ENCODE measurements at regions not wholly inside any gene's neighbourhood (a gene's known extent, or its start where the extent isn't known, plus 50 kb on each side); places are given as distances from the start of the nearest gene placed in this dataset.

DNA sequence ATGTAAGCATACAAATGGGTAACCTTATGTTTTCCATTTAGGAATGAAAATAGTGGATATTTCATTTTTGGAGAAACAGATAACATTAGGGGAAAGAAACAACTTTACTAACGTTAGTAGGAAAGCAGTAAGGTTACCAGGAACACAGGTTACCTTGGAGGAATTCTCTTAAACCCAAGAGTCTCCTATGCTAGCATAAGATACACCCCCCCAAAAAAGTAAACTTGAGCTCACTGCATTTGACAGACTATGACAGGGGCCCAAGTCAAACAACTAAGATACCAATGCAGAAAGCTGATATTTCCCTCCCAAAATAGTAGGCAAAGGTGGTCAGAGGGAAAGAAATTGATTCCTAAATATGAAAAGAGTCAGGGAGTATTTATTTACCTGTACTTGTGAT lies 656.9 kb downstream of the DSC3 start:
- TF ChIP-seq CTCF (IDR thresholded peaks at IDR 0.05) = no peak
- intact Hi-C loops (cut with DNase I) = no loop called here

DNA sequence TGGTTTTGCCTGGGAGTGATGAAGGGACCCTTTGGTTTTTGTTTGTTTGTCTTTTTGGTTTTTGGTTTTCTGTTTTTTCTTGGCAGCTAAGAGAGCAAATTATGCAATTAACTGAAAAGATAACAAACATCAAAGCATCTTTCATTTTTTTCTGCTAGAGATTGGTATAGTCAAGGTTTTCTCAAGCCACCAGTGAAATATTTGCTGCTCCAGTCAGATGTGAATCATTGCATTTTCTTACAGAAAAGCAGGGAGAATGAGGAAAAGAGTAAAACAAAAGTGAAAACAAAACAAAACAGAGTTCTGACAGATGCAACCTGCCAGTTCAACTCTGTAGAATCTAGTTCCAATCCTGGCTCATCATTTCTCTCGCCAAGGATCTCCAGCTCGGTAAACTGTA lies 660.7 kb downstream of the DSC3 start:
- Histone ChIP-seq H3K9ac (ENCODE audit: low read depth in 2 of 2, low read length in 2 of 2) (no peak overlapping the region), H3K4me1 (no peaks in the 10 kb centered on the region), H3K9me3 (no peaks in the 10 kb centered on the region), H3K27ac (no peak overlapping the region), H3K36me3 (no peaks in the 10 kb centered on the region), H3K4me3 (no peak overlapping the region), H3K27me3 (no peaks in the 10 kb centered on the region)
- DNase-seq = no peak
- TF ChIP-seq CTCF (IDR thresholded peaks at IDR 0.05) = no peak
- intact Hi-C loops (cut with DNase I) = no loop called here

More for the DNA sequence above, 656.9 kb downstream of the DSC3 start:
- Histone ChIP-seq H3K36me3 (no peaks in the 10 kb centered on the region), H3K9ac (ENCODE audit: low read depth in 2 of 2, low read length in 2 of 2) (no peak overlapping the region), H3K4me1 (no peaks in the 10 kb centered on the region), H3K9me3 (no peaks in the 10 kb centered on the region), H3K27me3 (no peaks in the 10 kb centered on the region), H3K4me3 (no peak overlapping the region), H3K27ac (no peak overlapping the region)
- DNase-seq = no peak

- Histone ChIP-seq H3K4me3 (no peak overlapping the region), H3K9me3 (no peaks in the 10 kb centered on the region), H3K36me3 (no peaks in the 10 kb centered on the region), H3K4me1 (no peaks in the 10 kb centered on the region), H3K27ac (no peak overlapping the region), H3K9ac (ENCODE audit: low read depth in 2 of 2, low read length in 2 of 2) (no peak overlapping the region), H3K27me3 (no peaks in the 10 kb centered on the region)
- intact Hi-C loops (cut with DNase I) = no loop called here
- no peak for TF ChIP-seq CTCF (IDR thresholded peaks at IDR 0.05)
- DNase-seq = no peak
These were observed 664.4 kb downstream of the DSC3 start for GRCh38 chr18:30378097-30378496.

GRCh38 chr18:30376515-30376914 lies 666.0 kb downstream of the DSC3 start:
- DNase-seq = no peak

DNA sequence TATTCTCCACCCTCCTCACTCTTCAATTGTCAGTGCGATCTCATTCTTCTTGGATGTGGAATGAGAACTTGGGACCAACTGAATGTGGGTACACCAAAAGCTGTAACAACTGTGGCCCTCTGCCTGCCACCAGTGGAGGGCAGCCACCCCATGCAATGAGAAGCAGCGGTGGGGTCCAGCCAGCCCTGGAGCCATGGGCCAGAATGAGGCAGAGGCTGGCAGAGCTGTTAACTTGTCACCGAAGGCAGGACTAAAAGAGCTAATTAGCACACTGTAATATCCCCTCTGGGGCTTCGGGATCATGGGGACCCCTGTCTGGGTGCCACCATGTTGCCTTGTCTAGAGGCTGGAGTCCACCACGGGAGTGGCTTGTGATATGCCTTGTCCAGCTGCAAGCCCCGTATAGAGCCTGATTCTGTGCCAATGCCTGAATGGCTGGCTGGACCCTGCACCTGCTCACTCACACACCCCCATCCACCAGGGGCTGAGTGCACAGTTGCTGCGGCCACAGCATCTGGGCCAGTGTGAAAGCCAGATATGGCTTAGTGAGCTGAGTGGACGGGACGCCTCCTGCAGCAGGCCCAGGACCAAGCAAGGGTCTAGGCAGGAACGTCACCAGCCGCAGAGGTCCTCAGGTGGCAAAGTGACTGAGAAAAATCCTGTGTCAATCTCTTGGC lies 680.5 kb downstream of the DSC3 start:
- Histone ChIP-seq H3K36me3 (no peaks in the 10 kb centered on the region), H3K4me1 (no peaks in the 10 kb centered on the region), H3K4me3 (no peak overlapping the region), H3K9ac (ENCODE audit: low read depth in 2 of 2, low read length in 2 of 2) (no peak overlapping the region), H3K27me3 (no peaks in the 10 kb centered on the region), H3K9me3 (no peaks in the 10 kb centered on the region), H3K27ac (no peak overlapping the region)
- no peak for TF ChIP-seq CTCF (IDR thresholded peaks at IDR 0.05)
- no peak for DNase-seq
- intact Hi-C loops (cut with DNase I) = no loop called here

More at GRCh38 chr18:30376515-30376914, 666.0 kb downstream of the DSC3 start:
- Histone ChIP-seq H3K4me1 (no peaks in the 10 kb centered on the region), H3K27ac (no peak overlapping the region), H3K4me3 (no peak overlapping the region), H3K9me3 (no peaks in the 10 kb centered on the region), H3K36me3 (no peaks in the 10 kb centered on the region), H3K9ac (ENCODE audit: low read depth in 2 of 2, low read length in 2 of 2) (no peak overlapping the region), H3K27me3 (no peaks in the 10 kb centered on the region)
- no peak for TF ChIP-seq CTCF (IDR thresholded peaks at IDR 0.05)
- intact Hi-C loops (cut with DNase I) = no loop called here

Data from colonic mucosa (tissue), 4 donors.